ENCODE measurements at regions not wholly inside any gene's neighbourhood (a gene's known extent, or its start where the extent isn't known, plus 50 kb on each side); places are given as distances from the start of the nearest gene placed in this dataset.

GRCh38 chr2:19503915-19504314 lies 145.5 kb upstream of the OSR1 start:
- TF ChIP-seq POLR2A (IDR thresholded peaks at IDR 0.05), result no peak
- TF ChIP-seq CTCF (IDR thresholded peaks at IDR 0.05 in 8 of 11, conservative IDR thresholded peaks at IDR 0.05 in 3 of 11), result no peak
